HUDEP-2 (cell line): ENCODE measurements at regions not wholly inside any gene's neighbourhood (a gene's known extent, or its start where the extent isn't known, plus 50 kb on each side); places are given as distances from the start of the nearest gene placed in this dataset.
"Not testable (repeated sequence)": the region's sequence is repeated elsewhere in the genome, so short reads cannot be mapped to it uniquely, and the experiment has no call there.

Experiments
- DNase-seq, 76 experiments: peaks; one replicate each; lab custom pipeline; 2025; ENCODE audit not compliant: unreplicated experiment in 76 of 76; lab: John Stamatoyannopoulos, UW

DNA sequence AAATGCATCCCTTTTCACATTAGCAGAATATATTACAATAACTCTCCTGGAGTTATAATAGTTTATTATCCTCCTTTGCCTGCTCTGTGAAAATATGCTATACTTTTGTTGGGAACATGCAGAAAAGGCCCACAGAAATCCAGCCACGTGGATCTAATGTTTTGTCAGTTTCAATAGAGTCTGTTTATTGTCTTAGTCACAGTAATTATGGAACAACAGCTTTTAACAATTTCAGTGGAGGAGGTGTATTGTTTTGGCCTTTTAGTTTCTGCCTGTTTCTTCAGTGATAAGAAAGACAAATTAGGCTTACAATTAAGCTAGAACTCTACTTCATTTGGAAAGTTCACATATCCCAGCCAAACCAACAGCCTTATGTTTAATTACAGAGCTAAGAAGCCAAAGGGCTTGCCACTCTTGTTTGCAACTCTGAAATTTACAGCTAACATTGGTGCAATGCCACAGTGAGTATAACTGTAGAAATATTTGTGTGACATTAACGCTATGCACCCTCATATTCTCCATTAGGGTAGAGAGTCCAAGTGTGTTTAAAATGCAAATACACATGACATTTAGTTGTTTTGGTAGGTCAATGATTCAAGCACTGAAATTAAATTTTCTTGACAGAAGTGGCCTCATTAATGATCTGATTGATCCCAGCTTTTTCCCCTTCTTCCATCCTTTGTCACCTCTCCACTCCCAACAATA, 175.8 kb downstream of the USP46 start:
- DNase-seq, result no peak

DNA sequence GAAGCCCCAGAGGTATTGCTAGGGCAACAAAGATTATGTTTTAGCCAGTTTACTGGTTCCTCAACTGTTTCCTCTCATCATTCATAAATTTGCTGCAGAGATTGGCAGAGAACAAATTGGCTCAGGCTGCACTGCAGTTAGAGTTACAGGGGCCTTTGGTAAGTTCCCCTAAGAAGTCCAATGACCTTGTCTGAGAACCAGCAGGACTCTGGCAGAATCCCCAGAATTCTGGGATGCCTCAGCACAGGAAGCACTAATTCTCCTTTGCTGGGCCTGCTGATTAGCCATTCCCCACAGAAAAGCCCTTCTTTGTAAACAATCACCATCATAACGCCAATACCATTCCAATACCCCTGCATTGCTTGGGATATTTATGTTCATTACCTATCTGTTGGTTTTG, 151.3 kb downstream of the USP46 start:
- no peak for DNase-seq

DNA sequence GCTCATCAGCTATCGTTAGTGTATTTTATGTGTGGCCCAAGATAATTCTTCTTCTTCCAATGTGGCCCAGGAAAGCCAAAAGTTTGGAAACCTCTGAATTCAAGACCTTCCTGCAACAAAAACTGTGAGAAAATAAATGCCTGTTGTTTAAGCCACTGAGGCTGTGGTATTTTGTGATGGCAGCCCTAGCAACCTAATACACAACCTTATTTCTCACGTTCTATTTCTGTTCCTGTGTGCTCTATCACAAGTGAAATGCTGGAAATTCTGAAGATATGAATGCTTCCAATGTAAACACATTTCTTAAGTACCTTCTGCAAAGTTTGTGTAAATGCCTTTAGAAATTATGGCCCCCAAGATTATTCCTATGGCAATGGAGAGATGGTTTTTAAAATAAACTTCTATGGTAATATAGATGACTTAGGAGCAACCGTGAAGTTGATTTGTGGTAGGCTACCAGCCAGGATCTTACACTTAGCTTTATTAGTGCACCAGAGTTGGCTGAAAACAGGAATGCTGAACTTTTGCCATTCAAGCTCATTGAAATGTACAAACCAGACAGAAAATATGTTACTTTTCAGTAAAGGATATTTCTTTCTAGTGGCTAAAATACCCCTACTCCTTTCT, 148.0 kb downstream of the USP46 start:
- DNase-seq, result no peak

DNA sequence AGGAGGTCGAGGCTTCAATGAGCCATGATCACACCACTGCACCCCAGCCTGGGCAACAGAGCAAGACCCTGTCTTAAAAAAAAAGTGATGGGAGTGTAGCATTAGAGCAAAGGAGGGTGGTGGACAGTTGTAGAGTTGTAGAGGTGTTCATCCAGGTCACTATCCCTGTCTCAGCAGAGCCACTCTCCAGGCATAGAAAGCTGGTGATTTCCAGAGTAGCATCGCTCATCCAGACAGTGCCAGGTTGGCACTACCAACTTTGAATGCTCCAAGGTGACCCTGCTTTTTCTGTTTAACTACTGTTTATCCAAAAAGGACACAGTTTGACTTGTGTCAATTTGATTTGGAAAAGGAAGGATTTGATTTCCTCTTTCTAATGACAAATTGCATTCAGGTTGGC, 147.3 kb downstream of the USP46 start:
- DNase-seq, result no peak

DNA sequence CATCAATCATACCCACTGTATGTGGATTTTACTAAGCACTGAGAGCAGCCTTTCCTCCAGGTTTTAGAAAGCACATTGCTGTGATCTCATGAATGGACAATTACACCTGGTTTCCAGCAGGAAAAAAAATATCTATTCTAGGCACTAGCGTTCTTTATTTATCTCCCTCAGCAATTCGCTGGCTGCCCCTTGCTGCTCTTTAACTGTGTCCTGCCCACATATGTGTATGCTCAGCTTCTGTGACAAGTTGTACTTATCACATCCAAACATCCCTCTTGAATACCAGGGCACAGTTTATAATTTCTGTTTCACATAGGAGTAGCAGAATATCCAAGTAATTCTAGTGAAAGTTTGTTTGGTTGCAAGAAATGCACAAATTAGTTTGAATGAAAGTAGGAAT, 146.8 kb downstream of the USP46 start:
- no peak for DNase-seq

DNA sequence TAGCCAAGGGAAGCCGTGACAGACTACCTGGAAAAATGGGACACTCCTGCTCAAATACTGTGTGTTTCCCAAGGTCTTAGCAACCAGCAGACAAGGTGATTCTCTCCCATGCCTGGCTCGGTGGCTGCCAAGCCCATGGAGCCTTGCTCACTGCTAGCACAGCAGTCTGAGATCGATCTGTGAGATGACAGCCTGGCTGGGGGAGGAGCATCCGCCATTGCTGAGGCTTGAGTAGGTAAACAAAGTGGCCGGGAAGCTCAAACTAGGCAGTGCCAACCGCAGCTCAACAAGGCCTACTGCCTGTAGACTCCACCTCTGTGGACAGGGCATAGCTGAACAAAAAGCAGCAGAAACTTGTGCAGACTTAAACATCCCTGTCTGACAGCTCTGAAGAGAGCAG, 137.0 kb downstream of the USP46 start:
- DNase-seq, result not testable (repeated sequence)

DNA sequence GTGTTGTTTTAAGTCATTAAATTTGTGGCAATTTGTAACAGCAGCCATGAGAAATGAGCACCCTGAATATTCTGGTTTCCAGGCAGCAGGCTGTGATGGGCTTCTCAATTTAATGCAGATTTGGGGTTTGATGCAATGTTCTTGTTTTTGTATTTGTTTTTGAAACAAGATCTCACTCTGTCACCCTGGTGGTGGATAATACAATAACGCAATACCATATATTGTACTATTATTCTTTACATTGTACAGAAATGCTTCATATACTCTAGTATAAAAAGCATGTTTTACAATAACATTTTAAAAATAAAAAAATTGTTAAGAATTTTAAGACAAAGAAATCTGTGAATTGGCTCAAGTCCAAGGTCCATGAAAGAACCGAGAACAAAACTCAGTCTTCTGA, 129.1 kb downstream of the USP46 start:
- no peak for DNase-seq

DNA sequence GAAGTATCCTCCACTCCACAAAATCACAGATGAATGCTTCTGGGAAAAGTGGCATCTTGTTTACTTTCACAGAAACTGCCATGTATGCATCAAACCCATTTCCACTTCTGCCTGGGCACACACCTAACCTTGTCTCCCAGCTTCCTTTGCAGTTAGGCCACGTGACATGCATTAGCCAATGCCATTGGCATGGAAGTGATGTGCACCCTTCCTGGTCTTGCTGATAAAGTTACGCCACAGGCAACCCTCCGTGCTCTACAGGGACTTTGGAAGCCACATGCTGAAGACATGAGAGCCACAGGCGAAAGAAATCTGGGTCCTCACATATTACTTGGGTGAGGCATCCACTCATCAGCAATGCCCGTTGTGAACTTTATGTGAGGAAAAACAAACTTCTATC, 123.3 kb downstream of the USP46 start:
- no peak for DNase-seq
